WERI-Rb-1 (cell line): ENCODE measurements at regions not wholly inside any gene's neighbourhood (a gene's known extent, or its start where the extent isn't known, plus 50 kb on each side); places are given as distances from the start of the nearest gene placed in this dataset.

ENCODE experiments used
- DNase-seq: peaks from one replicate; pipeline ENCODE4 v3.0.0-alpha.2; 2020
- H3K27ac ChIP-seq: fragments of 250-450 bp; sonication (Bioruptor Pico); 2 replicates; pipeline ENCODE4 v1.5.1; 2020; ENCODE audit warnings: mild to moderate bottlenecking, moderate library complexity
- H3K27me3 ChIP-seq: fragments of 250-450 bp; sonication (Bioruptor Pico); 2 replicates; pipeline ENCODE4 v1.5.1; 2021; ENCODE audit warnings: mild to moderate bottlenecking, low read depth, moderate library complexity; ENCODE audit not compliant: insufficient read depth, severe bottlenecking
- H3K36me3 ChIP-seq: fragments of 250-450 bp; sonication (Bioruptor Pico); 2 replicates; pipeline ENCODE4 v1.5.1; 2020; ENCODE audit warnings: mild to moderate bottlenecking, moderate library complexity
- H3K4me3 ChIP-seq: 2 replicates; pipeline ENCODE4 v1.5.1; 2011; ENCODE audit warnings: low read depth, mild to moderate bottlenecking, control low read depth, low read length
- H3K9me3 ChIP-seq: fragments of 250-450 bp; sonication (Bioruptor Pico); 2 replicates; pipeline ENCODE4 v1.5.1; 2021; ENCODE audit warnings: mild to moderate bottlenecking, moderate library complexity; ENCODE audit not compliant: severe bottlenecking
- CTCF ChIP-seq: IDR thresholded peaks from 2 replicates; pipeline ENCODE4 v1.5.1; 2011; ENCODE audit warnings: low read depth, mild to moderate bottlenecking, control low read depth, inconsistent platforms, low read length

- no peak for DNase-seq
- Histone ChIP-seq H3K27ac (no peak overlapping the region), H3K4me3 (no peak overlapping the region), H3K27me3 (no peaks in the 10 kb centered on the region), H3K36me3 (no peaks in the 10 kb centered on the region), H3K9me3 (no peaks in the 10 kb centered on the region)
- TF ChIP-seq CTCF, result no peak
Measured at GRCh38 chr6:3926150-3926482, 76.9 kb downstream of the FAM50B start.

DNA sequence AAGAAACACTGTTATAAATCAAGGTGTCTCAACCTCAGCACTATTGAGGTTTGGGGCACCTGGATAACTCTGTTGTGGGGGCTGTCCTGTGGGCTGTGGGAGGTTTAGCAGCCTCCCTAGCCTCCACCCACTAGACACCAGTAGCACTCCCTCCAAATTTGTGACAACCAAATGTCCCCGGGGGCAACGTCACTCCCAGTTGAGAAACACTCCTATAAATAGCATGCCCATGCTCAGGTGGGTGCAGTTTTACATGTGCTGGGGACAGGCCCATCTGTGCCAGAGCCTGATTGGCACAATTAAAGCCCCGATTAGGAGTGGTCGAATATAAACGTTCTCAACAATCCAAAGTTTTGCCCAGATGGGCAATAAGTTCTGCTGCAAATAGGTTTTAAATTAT is 78.9 kb downstream of the FAM50B start:
- Histone ChIP-seq H3K9me3 (no peaks in the 10 kb centered on the region), H3K27me3 (no peaks in the 10 kb centered on the region), H3K4me3 (no peak overlapping the region), H3K36me3 (no peaks in the 10 kb centered on the region), H3K27ac (no peak overlapping the region)
- no peak for DNase-seq
- no peak for TF ChIP-seq CTCF

- H3K27ac ChIP-seq, result no peak overlapping the region
- DNase-seq, result no peak
- H3K9me3 ChIP-seq, result no peaks in the 10 kb centered on the region
- no peaks in the 10 kb centered on the region for H3K27me3 ChIP-seq
- no peak for TF ChIP-seq CTCF
- H3K4me3 ChIP-seq, result no peak overlapping the region
- H3K36me3 ChIP-seq, result no peaks in the 10 kb centered on the region
Measured at GRCh38 chr6:3929281-3929798, 80.2 kb downstream of the FAM50B start.

GRCh38 chr6:3937438-3937837 is 88.3 kb downstream of the FAM50B start:
- no peak overlapping the region for H3K27ac ChIP-seq
- H3K9me3 ChIP-seq, result no peaks in the 10 kb centered on the region
- TF ChIP-seq CTCF, result no peak
- H3K36me3 ChIP-seq, result no peaks in the 10 kb centered on the region
- no peaks in the 10 kb centered on the region for H3K27me3 ChIP-seq
- H3K4me3 ChIP-seq, result no peak overlapping the region
- no peak for DNase-seq

- no peak for DNase-seq
- no peak for TF ChIP-seq CTCF
- H3K36me3 ChIP-seq, result no peaks in the 10 kb centered on the region
Measured at GRCh38 chr6:3938715-3939367, 89.7 kb downstream of the FAM50B start.

DNA sequence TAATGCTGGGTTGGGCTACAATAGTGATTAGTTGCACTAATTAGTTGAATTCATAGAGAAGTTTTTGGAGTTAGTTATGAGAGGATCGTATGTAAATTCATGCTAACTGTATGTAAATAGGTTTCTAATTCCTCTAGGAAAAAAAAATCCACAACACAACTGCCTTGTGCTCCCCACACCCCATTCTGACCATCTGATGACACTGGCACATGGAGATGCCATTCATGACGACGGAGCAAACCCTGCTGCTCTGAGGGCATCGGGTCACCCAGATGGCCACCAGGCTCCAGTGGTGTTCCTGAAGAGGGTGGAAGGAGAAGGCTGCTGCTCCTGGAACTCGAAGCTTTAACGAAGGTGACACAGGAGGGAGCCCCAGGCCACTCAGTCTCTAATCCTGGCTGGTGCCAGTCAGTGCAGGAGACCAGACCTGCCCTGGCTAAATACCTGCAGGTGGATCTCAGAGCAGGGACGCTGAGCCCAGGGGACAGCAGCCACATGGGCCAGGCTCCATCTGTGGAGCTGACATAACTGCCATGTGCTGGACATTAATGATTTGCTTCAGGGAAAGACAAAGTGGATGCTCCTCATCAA is 90.3 kb downstream of the FAM50B start:
- TF ChIP-seq CTCF, result no peak
- Histone ChIP-seq H3K27me3 (no peaks in the 10 kb centered on the region), H3K36me3 (no peaks in the 10 kb centered on the region), H3K27ac (no peak overlapping the region), H3K4me3 (no peak overlapping the region), H3K9me3 (no peaks in the 10 kb centered on the region)
- no peak for DNase-seq

More at GRCh38 chr6:3938715-3939367, 89.7 kb downstream of the FAM50B start:
- Histone ChIP-seq H3K27me3 (no peaks in the 10 kb centered on the region), H3K4me3 (no peak overlapping the region), H3K9me3 (no peaks in the 10 kb centered on the region), H3K27ac (no peak overlapping the region)
